ENCODE measurements at regions not wholly inside any gene's neighbourhood (a gene's known extent, or its start where the extent isn't known, plus 50 kb on each side); places are given as distances from the start of the nearest gene placed in this dataset.
"Not testable (repeated sequence)": the region's sequence is repeated elsewhere in the genome, so short reads cannot be mapped to it uniquely, and the experiment has no call there.

GRCh38 chr5:121516997-121517396 lies 334.7 kb upstream of the FTMT start:
- DNase-seq = no peak

DNA sequence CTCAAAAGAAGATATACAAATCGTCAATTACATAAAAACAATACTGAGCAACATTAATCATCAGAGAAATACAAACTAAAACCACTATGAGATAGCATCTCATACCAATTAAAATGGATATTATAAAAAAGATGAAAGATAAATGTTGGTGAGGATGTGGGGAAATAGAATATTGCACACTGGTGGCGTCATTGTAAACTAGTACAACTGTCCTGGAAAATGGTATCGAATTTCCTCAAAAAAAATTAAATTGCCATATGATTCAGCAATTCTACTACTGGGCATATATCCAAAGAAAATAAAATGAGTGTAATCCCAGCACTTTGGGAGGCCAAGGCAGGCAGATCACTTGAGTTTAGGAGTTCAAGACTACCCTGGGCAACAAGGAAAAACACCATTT lies 326.0 kb upstream of the FTMT start:
- no peak for DNase-seq

- DNase-seq = no peak
These were observed 324.8 kb upstream of the FTMT start for GRCh38 chr5:121526908-121527307.

DNA sequence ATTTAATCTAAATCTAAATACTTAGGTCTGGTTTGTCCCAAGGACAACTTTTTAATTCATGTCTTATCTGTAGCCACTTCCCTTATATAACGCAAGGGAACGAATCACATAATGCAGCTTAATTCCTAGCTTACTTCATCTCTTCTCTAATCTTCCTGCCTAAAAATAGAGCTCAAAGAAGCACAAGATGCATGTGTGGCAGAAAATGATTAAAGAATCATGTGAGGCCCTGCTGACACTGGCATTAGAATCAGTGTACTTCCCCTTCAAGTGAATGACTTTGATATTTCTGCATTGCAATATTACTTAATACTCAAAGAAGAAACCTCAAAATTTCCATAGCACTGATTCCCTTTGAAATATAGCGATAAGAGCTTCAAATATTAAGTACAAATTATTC lies 317.9 kb upstream of the FTMT start:
- DNase-seq = no peak

- no peak for DNase-seq
These were observed 300.7 kb upstream of the FTMT start for GRCh38 chr5:121550989-121551388.

DNA sequence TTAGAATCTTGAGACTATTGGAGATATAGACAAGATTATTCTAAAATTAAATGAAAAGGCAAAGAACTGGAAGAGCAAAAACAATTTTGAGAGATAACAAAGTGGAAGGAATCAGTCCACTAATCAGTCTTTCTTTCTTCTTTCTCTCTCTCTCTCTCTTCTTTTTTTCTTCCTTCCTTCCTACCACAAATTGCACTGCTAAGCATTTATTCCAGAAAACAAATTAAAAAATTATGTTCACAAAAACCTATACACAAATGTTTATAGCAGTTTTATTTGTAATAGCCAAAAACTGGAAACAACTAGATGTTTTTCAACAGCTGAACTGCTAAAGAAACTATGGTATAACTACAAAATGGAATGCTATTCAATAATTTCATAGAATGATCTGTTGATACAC lies 291.9 kb upstream of the FTMT start:
- DNase-seq = no peak

GRCh38 chr5:121572061-121572460 lies 279.6 kb upstream of the FTMT start:
- no peak for DNase-seq

DNA sequence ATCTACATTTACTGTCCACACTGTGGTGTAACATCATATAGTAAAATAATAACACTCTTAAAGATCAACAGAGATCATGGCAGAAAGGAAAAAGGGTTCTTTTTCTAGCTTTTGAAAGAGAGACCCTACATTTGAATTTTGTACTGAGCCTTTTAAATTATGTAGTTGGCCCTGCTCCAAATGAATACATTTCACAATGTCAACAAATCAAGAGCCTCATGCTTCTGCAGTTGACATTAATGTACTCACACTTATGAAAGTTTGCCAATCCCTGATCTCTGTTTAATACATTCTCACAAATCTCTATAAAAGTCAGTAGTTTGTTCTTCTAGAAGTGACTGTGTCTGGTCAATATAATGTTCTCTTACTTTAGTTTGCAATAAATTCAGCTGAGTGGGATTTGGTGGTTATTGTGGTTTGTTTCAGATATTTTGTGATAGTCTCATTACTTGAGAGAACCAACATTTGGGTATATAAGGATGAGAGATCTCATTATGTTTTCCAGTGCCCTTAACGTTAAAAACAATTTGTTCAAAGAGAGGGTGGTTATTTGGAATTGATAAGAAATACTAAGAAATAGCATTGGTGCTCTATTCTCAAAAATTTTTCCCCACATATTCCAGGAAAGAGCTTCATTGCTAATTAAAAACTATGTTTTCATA lies 277.8 kb upstream of the FTMT start:
- no peak for DNase-seq

DNA sequence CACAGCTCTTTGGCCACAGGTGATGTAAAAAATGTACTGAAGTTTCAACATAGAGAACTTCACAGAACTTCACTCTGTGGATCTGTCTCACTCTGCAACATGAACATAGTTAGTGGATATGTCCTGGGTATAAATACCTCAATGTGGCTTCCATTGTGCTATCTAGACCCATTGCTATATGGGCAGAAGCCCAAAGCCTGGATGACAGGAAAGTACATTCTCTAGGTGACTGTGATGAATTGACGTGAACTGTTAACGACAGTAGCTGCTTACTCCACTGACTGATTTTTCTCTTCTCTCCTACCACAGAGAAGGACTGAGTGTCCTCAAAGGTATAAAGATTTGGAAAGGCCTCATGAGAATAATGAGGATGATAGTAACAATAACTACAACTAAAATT lies 270.1 kb upstream of the FTMT start:
- DNase-seq = no peak

GRCh38 chr5:121596882-121597281 lies 254.8 kb upstream of the FTMT start:
- peak; percentile 24 for DNase-seq

DNA sequence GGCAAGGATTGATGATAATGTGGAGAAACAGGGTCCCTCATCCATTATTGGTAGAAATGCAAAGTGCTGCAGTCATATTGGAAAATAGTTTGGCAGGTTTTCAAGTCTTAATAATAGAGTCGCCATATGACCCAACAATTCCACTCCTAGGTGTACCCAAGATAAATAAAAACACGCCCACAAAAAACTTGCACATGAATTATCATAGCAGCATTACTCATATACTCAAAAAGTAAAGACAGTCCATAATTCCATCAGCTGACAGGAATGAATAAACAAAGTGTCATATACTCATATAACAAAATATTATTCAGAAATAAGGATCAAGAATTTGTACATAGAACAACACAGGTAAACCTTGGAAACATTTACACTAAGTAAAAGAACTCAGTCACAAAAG lies 242.9 kb upstream of the FTMT start:
- DNase-seq = no peak

DNA sequence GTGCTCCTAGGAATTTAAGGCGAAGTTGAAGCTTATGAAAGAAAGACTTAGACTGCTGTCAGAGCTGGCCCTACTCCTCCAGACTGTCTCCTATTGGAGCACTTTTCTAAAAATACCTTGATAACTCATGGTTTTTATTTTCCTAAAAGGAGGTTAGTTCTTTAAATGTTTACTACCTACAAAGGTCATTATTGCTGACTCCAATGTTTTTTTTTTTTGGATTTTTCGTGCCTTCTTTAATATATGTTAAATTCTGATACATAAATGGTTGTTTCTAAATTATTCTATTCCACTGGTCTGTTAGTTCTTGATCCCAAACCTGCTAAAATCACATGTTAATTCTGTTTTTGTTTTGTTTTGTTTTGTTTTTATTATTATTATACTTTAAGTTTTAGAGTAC lies 227.6 kb upstream of the FTMT start:
- DNase-seq = no peak

DNA sequence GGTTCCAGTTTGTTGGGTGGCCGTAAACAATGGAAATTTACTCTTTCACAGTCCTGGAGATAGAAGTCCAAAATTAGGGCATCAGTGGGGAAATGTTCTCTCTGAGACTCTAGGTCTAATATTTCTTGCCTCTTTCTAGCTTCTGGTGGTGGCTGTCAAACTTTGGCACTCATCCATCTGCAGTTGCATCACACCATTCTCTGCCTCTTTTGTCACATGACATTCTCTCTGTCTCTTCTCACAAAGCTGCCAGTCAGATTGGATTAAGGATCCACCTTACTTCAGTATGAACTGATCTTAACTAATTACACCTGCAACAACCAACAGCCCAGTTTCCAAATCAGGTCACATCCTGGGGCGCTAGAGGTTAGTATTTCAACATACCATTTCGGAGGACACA lies 222.9 kb upstream of the FTMT start:
- DNase-seq = no peak

DNA sequence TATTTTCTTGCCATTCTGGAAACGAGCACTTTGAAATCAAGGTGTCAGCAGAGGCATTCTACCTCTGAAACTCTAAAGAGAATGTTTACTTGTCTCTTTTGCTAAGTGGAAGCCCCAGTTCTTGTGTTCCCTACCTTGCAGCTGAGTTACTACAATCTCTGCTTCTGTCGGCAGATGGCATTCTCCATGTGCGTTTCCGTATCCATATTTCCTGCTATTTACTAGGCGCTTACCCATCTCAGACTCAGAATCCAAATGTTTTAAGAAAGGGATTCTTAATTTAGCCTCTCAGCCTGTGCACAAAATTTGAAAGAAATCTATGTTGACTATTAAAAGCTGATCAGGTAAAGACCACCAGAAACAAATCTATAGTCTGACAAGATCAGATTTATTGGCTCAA lies 221.3 kb upstream of the FTMT start:
- DNase-seq = no peak

- DNase-seq = no peak
These were observed 216.7 kb upstream of the FTMT start for GRCh38 chr5:121634946-121635345.

DNA sequence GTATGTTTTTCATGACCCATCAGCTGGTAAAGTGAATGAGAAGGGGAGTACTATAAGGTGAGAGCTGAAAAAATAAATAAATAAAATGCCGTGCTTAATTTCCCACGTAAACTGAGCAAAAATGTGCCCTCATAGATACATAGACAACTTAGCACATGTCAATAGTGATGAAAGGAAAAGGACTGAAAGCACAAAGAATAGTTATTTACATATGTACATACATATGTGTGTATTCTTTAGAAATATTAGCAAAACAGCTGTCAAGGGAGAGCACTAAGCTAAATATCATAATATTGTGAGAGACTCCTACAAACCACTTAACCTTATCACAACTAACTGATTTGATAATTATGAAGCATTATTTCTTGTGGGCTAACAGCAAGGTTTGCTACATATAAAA lies 213.6 kb upstream of the FTMT start:
- no peak for DNase-seq

DNA sequence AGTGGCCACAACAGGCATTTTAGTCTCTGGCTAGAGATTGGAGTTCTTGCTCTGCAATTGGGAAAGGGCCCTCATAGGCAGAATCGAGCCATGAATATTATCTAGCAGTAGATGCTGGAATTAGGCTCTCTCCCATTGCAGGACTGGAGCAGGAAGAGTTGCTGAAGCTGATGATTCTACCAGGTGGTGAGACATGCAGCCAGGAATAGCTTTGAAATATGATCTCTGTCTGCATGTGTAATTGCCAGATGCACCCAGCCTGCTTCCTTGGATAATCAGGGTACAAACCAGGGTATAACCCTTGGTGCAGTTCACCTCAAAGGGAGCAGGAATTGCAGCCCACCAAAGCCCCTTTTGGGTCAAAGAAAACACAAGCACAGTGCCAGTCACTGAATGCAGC lies 211.4 kb upstream of the FTMT start:
- no peak for DNase-seq

GRCh38 chr5:121658221-121658620 lies 193.5 kb upstream of the FTMT start:
- no peak for DNase-seq

GRCh38 chr5:121660142-121660541 lies 191.5 kb upstream of the FTMT start:
- DNase-seq = no peak

DNA sequence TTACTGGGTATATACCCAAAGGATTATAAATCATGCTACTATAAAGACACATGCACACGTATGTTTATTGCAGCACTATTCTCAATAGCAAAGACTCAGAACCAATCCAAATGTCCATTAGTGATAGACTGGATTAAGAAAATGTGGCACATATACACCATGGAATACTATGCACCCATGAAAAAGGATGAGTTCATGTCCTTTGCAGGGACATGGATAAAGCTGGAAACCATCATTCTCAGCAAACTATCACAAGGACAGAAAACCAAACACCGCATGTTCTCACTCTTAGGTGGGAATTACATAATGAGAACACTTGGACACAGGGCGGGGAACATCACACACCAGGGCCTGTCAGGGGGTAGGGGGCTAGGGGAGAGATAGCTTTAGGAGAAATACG lies 186.1 kb upstream of the FTMT start:
- DNase-seq = not testable (repeated sequence)

DNA sequence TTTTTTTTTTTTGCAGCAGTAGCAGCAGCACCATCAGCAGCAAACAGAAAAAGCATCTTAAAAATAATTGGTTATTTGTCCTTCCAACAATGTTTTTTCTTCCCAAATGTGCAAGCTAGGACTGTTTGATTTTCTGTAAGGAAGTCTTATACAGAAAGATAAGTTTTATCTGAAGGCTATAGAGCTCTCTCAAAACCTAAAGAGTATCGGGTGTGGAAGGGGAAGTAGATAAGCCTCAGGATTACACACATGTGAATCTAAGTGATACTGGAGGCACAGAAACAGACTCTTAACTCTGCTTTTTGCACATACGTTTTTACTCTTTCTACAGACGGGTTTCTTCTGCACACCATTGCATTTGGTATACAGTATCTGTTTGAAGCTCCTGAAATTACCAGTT lies 184.4 kb upstream of the FTMT start:
- no peak for DNase-seq

DNA sequence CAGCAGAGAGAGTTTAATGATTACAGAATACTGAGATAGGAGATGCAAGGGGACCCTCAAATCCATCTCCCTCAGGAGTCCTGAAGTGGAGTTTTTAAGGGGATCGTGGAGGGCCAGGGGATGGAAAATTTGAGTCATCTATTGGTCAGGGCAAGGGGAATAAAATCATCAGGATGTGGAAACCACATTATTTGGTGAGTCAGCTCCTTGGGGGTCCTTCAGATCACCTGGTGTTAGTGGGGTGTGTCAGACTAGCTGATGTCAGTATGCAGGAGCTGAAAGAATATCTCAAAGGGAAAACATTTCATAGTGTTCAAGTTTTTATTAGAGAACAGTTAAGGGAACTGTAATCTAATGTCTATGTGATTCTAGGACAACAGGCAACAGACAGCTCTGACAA lies 183.0 kb upstream of the FTMT start:
- DNase-seq = no peak

DNA sequence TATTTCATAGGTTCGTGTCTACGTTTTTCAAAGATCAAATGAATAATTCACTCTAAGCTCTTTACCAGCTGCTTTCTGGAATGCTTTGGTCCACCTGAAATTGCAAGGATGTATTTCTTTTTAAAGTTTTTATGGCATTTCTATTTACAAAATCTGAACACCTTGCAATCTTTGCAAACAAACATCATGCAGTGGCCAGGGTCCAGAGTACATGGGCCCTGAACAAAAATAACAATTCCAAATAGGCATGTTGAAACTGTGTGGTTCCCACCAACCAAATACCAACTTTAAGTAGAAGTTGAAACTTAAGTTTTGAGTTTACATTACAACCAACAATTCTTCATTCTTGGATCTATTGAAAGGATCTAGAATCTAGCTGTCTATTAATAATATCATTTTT lies 180.1 kb upstream of the FTMT start:
- no peak for DNase-seq

GRCh38 chr5:121675924-121676323 lies 175.8 kb upstream of the FTMT start:
- DNase-seq = no peak

DNA sequence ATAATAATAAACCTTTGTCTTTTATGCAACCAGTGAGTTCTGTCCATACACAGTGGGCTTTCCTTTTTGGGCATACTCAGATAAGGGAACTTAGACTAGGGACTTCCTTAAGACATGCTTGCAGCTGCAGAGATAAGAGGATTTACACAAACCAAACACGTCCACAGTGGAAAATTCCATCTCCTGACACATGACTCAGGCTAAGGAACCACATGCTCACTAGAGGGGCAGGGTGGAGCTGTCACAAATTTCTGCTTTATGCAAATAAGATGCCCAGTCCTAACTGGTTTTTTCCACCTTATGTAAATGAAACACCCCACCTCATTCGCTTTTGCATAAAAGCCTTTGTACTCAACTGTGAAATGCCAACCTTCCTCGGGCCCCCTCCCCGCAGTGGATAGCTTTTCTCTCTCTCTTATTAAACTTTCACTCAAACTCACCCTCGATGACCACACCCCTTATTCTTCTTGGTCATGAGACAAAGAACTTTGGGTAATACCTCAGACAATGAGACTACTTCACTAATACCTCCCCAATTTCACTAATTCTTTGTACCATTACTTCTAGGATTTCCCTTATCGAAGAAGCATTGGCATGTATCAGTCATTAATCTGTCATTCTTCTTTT lies 170.3 kb upstream of the FTMT start:
- DNase-seq = no peak

All from COR-L47 (cell line).